SIG-M5 treated with dmso at 0.1 percent for 504 hours (cell line): ENCODE measurements at regions not wholly inside any gene's neighbourhood (a gene's known extent, or its start where the extent isn't known, plus 50 kb on each side); places are given as distances from the start of the nearest gene placed in this dataset.
A peak's percentile ranks its signal among the peaks of the same experiment; 100 is the strongest.

Source experiments
- DNase-seq: peaks from one replicate; lab custom pipeline; 2025; ENCODE audit not compliant: unreplicated experiment; lab: John Stamatoyannopoulos, UW

DNA sequence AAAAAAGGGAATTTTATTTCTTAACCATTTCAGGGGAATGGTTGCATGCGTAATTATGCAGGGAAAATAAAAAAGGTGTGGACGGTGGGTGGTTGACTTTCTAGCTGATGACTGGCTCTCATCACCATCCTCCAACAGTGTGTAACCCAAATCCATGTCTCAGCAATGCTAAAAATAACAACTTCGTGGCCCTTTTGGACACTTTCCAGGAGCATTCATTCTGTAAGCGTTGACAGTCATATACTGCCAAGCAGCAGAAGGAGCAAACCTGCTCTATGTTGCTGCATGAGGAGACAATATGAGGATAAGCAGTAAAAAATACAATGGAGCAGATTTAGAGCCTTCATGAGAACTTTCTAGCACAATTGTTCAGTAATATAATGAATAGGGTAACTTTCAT lies 189.1 kb downstream of the ANXA2 start:
- DNase-seq, result no peak

DNA sequence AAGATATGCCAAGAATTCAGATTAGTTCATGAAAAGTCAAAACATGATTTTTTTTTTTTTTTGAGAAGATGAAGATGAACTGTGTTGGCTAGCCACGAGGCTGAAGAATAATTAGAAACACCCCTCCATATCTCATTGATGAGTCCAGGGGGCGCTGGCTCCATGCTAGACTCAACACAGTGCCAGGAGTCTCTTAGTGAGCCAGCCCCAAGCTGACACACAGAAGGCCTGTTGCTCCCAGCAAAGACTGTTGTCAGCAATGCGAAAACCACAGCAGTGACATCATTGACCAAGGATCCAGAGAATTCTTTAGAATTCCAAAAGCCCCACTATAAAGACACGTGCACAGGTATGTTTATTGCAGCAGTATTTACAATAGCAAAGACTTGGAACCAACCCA lies 185.2 kb downstream of the ANXA2 start:
- no peak for DNase-seq

DNA sequence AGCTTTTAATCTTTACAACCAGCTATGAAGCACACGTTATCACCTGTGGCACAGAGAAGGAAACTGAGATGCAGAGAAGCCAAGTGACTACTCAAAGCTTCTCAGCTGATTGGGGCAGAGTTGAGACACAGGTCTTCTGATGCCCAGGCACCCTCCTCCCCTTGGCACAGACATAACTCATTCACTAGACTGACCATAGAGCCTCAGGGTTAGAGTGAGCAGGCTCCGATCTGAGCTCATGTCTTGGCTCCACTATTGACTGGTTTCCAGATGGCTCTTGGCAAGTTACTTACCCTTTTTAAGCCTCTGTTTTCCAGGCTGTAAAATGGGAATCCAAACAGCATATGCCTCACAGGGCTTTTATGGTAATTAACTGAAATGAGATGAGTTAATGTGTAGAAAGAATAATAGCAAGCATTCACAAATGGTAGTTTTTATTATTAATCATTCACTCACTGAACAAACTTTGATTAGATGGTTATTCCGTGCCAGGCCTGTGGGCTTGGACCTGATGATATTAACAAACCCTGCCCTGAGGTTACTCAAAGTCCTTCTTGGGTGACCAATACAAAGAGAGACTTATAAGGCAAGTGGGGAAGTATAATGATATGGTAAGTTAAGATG lies 184.3 kb downstream of the ANXA2 start:
- DNase-seq, result no peak

DNA sequence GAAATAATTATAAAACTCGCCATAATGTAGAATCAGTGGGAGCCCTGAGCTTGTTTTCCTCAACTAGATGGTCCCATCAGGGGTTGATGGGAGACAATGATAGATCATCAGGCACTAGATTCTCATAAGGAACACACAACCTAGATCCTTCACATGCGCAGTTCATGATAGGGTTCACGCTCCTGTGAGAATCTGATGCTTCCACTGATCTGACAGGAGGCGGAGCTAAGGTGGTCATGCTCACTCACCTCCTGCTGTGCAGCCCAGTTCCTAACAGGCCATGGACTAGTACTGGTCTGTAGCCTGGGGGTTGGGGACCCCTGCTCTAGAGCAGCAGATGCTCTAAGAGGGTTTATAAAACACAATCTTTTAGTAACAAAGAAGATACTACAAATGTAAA lies 183.6 kb downstream of the ANXA2 start:
- no peak for DNase-seq

DNA sequence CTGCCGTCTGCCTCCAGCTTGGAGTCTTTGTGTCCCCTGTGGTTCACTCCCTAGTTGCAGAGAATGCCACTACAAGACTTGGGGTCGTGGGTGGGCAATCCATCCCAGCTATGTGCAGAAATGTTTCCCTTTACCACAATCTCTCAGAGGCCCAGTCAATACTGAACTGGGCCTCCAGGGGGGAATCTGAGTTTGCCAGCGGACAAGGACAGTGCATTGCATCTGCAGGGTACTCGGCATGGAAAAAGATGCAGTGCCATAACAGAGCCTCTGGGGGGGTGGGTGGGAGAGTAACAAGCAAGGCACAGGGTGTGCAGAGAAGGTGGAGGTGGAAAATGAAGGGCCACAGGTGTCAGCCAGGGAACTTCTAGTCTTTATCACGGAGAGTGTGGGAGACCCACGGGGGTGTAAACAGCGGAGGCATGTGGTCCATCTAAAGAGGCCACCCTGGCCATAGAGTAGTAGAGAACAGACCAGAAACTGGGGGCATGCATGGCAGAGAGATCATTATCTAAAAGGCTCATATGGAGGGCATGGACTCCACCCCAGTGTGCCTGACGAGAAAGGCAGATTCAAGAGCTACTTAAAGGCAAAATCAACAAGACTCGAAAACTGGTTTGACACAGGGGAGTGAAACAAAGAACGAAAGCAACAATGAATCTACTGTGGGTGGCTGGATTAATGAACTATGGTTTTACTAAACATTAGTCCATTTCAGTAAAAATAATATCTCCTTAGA lies 182.4 kb downstream of the ANXA2 start:
- no peak for DNase-seq

DNA sequence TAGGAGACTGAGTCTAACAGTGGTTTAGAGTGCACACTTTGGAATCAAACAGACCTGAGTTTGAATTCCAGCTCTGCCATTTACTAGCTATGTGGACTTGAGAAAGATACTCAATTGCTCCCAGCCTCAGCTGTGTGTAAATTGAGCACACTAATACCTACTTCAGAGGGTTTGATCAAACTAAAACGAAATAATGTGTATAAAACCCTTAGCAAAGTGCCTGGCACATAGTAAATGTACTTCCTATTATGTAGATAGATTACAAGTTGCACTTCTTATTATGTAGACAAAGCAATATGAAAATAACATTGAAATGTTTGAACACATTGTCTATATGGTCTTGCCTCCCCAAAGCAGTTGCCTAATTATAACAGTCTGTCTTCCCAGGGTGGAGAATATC lies 180.6 kb downstream of the ANXA2 start:
- DNase-seq, result no peak

DNA sequence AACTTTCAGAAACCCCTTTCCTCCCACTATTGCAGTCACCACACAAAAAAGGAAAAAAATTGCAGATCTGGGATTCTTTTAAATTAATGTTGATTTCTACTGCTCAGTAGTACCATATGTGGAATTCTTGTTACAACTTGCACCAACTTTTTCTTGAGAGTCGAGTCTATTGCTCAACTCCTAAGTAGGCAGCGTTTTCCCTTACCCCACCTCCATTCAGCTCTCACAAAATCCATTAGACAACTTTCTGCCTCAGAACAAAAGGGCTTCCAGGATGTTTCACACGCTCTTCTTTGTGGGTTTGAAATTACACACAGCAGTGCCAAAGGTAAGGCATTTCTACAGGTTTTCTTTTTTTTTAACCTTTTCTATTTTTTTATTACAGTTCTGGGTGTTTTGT lies 179.5 kb downstream of the ANXA2 start:
- DNase-seq, result no peak

DNA sequence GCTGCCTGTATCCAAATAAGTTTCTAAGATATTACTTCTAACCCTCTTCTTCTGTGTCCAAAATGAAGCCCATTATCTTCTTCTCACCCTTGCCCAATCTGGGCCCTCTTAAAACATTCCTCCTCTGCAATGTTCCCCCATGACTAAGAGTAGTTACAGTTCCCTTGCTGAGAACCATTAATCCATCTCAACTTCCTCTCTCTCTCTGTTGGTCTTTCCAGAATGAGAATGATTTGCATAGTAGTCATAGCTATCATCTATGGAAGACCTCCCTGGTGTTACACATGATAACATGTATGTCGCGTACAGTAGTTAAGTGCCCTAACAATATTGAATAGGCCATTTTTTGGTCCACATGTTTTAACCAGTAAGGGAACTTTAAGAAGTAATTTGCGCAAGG lies 177.9 kb downstream of the ANXA2 start:
- no peak for DNase-seq

DNA sequence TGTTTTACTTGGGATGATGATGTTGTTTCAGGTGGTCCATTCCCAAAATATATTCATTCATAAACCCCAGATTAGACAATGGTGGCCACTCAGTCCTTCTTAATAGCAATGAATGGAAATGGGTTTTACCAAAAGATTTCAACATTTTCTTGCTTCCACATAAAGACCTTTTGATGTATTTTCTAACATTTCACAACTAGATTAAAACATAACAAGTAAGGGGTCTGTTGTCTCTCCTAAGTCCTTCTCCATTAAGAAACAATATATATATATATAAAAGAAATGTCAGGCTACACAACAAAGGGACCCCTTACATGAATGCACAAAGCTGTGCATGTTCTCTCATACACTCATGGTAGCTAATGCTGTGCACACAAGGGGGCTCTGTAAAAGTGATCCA lies 176.4 kb downstream of the ANXA2 start:
- no peak for DNase-seq

DNA sequence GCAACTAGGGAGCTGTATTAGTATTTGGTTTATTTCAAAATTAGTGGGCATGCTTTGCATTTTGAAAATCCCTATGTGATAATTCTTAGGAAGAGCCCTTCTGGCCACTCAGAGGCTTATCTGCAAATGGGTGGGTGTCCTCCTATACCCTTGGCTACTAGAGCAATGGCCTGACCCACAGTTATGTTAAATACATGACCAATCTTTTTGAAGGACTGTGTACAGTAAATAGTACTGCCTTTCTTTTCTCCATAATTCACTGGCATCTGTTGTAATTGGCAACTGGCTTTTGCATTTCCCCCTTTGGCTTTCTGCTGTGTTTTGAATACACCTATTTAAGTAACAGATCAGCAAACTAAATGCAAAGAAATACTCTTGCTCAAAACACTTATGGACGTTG lies 175.4 kb downstream of the ANXA2 start:
- DNase-seq, result no peak

DNA sequence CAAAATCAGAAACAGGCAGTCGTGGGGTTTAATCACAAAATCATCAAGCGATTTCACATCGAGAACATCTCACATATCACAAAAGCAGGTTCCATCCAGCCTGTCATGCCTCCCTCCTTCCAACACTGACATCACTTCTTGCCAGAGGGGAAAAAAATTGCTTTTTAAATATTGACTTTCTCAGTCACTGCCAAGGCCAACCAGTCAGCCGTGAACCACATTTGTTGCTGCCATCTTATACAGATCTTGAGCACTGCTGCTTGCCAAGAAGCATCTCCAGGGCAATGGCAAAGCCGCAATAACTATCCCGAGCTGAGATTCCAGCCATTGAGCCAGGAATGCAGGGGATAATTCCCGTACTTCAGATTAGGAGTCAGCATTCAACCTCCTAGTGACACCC lies 174.6 kb downstream of the ANXA2 start:
- peak; percentile 1 for DNase-seq

DNA sequence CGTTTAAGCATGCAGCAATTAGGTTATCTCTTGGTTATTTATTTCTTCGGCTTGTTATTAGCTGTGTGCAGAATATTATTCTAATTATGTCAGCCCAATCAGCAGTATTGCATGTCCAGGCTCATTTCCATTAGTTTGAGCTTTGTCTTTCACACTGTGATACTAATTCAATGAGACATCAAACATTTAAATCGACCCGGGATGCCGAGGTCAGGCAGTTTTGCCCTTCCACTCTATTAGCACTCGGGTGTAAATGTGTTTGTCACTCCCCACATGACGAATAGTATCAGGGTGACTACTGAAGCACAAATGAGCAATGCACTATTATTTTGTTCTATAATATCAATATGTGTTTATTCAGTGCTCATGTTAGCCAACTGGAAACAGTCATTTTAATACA lies 170.9 kb downstream of the ANXA2 start:
- DNase-seq, result no peak

DNA sequence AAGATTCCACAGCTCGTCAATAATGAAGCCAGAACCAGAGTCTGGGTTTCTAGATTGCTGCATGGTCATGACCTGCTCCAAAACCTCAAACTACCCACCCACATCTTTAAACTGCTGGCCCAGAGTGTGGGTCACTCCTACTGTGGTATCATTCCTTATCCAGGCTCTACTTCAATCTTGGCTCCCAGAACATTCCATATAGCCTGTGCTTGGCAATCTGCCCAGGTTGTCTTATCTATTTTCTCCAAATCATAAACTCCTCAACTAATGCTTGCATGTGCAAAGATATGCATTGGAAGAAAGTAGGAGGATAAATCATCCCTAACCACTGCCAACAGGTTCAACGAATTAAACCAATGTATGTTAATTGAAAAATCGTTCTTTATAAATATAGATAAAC lies 169.7 kb downstream of the ANXA2 start:
- no peak for DNase-seq

DNA sequence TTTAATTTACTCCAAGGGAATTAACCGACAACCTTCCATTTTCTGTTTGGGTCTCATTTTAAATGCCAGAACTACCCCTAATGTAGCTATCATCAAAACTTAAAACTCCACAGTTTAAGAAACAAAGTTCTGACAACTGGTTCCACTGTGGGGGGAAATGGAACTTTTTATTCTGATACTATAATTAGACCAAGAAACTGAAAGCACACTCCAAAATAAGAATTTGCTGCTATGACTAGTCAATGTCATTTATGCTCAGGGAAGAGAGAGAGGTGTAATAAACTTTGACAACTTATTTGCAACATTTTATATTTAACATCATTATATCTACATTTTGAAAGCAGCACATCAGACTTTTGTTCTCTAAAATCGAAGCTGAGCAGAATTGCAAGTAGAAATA lies 169.2 kb downstream of the ANXA2 start:
- DNase-seq, result no peak

DNA sequence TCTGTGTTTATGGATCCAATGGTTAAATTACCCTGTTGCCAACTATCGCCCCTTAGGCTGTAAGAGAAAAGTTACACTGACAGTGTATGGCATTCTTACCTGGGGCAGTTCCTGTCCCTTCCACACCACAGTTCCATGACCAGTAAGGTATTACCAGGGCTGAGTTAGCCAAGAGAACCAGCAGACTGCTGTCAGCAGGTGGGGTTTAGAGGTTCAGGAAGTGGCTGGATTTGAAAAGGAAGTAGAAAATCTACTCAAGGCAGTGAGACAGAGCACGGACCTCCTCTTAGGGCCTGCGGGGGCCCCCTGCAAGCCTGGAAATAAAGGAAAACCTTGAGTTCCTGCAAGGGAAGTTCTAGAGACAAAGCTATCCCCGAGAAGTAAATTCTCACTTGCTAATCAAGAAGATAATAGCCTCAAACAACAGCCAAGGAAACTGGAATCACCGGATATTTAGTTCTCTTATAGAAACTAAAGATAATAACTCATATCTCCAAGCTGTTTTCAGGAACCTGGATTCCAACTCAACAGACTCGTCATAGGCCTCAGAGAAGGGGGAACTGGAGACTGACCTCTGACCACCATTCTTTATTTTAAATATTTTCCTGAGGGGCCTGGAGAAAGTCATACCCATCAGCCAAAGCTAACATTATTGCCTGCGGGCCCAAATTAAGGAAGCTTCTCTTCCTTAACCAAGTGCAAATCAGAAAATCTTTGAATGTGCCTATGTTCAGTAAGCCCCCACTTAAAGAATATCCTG lies 161.7 kb downstream of the ANXA2 start:
- no peak for DNase-seq

DNA sequence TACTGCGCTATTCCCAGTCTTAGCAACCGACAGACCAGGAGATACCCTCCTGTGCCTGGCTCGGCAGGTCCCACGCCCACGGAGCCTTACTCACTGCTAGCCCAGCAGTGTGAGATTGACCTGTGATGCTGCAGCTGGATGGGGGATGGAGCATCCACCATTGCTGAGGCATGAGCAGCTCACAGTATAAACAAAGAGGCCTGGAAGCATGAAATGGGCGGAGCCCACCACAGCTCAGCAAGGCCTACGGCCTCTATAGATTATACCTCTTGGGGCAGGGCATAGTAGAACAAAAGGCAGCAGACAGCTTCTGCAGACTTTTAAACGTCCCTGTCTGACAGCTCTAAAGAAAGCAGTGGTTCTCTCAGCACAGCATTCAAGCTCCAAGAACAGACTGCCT lies 160.3 kb downstream of the ANXA2 start:
- no peak for DNase-seq

DNA sequence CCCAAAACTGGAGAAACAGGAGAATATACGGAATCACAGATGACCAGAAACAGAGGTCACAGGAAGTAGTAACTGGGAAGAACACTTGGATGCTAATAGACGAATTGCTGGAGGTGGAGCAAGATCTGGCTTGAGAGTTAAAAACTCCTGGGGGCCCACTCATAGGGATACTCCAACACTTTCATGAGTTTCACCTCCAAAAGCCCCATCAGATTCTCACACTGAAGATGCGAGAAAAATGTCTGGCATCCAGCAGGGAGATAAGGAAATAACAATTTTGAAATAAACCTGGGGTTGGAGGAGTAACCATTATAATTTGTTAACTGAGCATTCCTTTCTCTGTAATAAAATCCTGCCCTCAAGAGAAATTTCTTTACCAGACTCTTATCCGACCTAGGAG lies 154.0 kb downstream of the ANXA2 start:
- no peak for DNase-seq

DNA sequence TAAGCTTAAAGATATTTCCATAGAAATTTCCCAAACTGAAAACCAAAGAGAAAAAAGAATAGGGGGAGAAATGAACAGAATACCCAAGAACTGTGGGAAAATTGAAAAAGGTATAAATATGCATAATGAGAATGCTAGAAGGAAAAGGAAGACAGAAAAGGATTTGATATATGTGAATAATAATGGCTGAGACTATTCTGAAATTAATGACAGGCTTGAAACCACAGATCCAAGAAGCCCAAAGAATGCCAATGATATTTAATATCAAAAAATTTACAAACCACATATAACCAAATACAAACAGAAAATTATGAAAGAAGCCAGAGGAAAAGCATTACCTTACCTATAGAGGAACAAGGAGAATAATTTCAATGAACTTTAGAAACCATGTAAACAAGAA lies 153.0 kb downstream of the ANXA2 start:
- no peak for DNase-seq

DNA sequence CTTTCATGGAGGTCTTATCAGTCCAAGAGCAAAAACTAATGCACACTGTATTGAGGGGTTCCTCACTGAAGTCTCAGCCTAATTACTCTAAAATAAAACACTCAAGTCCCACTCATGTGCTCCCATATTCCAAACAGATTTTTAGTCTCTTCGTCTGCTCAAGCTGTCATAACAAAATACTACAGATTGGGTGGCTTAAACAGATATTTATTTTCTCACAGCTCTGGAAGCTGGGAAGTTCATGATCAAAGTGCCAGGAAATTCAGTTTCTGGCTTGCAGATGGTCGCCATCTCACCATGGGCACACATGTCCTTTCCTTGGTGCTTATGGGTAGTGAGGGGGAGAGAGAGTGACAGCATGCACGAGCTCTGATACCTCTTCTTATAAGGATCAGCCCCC lies 147.5 kb downstream of the ANXA2 start:
- no peak for DNase-seq

DNA sequence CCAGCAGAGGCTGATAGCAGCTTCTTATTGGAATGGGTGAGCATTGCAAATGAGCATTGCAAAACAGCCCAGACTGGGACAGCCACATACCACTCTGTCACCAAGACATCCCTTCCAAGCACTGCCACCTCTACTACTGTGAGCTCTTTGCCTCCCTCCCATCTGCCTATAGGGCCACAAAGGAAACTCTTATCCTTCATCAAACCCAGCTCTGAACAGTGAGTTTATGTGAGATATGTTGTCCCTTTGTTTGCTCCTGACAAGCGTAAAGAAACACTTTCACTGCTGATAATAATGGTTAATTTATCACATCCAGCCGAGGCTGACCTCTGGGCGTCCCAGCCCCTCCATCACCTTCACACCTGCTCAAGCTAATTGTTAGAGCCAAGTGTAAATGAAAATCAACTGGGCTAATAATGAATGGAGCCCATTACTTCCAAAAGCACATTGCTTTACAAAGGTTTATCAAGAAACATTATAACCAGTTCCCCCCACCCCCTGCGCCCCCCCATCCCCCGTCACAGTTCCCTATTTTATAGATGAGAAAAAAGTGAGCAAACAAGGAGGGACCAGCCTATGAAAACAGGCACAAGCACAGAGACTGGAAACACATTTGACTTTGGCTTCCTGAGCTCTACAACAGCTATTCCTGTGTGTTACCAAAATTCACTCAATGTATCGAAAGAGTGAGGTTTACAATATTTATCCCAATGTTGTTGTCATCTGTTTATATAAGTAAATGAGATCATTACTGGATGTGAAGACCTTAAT lies 146.3 kb downstream of the ANXA2 start:
- DNase-seq, result no peak

DNA sequence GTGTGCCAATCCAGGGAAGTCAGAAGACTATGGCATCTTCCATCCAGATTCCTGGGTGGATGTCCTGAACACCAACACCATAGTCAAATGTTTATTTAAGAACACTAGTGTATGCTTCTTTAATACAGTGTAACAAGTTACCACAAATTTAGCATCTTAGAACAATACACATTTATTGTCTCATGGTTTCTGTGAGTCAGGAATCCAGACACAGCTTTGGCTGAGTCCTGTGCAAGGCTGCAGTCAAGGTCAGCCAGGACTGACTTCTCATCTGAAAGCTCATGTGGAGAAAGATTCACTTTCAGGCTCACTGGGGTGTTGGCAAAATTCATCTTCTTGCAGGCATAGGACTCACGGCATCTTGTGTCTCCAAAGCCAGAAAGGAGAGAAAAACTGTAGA lies 143.4 kb downstream of the ANXA2 start:
- no peak for DNase-seq

DNA sequence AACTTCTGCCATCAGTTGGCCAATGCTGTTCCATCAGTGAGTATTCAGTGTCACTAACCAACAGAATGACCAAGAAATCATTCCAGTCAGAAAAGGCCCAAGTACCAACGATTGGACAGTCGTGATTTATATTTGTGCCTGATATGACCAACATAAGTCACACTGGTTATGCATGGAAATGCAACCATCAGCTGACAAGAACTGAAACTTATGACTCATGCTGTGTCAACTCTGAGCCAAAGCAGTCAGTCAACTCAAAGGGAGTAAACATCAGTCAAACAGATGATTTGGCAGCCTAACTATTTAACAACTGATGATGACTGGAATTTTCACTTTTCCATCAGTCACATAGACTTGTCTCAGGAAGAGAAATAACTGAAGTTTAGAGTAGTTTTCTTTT lies 142.4 kb downstream of the ANXA2 start:
- peak; percentile 45 for DNase-seq
